ENCODE measurements at regions not wholly inside any gene's neighbourhood (a gene's known extent, or its start where the extent isn't known, plus 50 kb on each side); places are given as distances from the start of the nearest gene placed in this dataset.

DNA sequence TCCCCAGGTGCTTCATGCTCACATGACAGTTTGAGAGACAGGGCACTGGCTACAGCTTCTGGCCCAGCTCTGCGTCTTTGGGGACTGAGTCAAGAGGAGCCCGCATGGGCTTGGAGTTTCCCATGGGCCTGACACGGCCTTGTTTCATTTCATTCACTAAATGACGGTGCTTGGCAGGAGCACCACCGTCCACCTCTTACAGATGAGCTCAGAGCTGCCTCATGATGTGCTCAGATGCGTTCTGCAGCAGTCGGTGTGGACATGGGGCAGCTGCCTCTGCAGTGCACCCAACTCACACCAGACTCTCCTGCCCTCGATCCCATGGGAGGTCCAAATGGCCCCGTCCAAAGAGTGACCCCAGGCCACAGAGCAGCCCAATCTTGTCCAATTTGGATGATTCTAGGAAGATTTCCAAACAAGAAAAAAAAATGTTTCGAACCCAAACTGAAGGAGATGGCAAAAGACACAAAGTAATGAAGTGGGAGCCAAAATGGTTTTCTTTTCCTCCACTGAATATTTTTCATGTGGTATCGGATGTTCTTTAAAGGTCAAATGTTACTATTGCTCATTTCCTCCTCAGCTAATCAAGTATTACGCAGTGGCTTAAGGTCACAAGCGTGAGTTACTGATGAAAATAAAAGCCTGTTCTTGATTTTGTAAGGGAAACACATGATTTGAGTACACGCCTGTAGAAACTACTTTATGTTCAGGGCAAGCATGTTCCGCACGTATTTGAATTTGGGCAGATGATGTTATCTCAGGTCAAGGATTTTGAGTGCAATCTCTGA is 524.2 kb downstream of the CDH26 start:
- no peak for DNase-seq
- in situ Hi-C loops (cut with HindIII; ENCODE audit: low pct_ligation_motif_present, low sequenced_read_pairs) = no loop called here
- Histone ChIP-seq H3K27ac (no peak overlapping the region), H3K36me3 (replicated peaks) (no peaks in the 10 kb centered on the region), H3K4me3 (ENCODE audit: low read depth, low read length) (no peak overlapping the region), H3K27me3 (replicated peaks) (no peaks in the 10 kb centered on the region)
- TF ChIP-seq, protein P1, sequence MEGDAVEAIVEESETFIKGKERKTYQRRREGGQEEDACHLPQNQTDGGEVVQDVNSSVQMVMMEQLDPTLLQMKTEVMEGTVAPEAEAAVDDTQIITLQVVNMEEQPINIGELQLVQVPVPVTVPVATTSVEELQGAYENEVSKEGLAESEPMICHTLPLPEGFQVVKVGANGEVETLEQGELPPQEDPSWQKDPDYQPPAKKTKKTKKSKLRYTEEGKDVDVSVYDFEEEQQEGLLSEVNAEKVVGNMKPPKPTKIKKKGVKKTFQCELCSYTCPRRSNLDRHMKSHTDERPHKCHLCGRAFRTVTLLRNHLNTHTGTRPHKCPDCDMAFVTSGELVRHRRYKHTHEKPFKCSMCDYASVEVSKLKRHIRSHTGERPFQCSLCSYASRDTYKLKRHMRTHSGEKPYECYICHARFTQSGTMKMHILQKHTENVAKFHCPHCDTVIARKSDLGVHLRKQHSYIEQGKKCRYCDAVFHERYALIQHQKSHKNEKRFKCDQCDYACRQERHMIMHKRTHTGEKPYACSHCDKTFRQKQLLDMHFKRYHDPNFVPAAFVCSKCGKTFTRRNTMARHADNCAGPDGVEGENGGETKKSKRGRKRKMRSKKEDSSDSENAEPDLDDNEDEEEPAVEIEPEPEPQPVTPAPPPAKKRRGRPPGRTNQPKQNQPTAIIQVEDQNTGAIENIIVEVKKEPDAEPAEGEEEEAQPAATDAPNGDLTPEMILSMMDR (IDR thresholded peaks at IDR 0.05; ENCODE audit: low read depth, low read length, missing control alignments) = no peak

DNA sequence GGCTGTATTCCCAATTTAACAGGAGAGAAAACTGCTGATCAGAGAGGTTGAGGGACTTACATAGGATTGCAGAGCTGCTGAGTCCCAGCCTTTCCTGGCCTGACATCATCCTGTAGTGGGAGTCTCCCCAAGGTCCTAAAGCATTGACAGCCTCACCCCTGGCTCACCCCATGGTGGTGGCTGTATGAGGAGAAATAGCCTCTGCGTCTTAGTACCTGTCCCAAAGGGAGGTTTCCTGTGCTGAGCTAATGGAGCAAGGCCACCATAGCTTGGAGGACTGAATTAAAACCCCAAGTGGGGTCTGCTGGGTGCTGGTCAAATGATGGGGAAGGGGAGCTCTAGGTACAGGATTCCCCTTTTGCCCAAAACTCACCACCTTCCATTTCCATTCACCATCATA is 525.1 kb downstream of the CDH26 start:
- Histone ChIP-seq H3K4me3 (ENCODE audit: low read depth, low read length) (no peak overlapping the region), H3K36me3 (replicated peaks) (no peaks in the 10 kb centered on the region), H3K27me3 (replicated peaks) (no peaks in the 10 kb centered on the region), H3K27ac (no peak overlapping the region)
- no peak for DNase-seq
- in situ Hi-C loops (cut with HindIII; ENCODE audit: low pct_ligation_motif_present, low sequenced_read_pairs) = no loop called here
- TF ChIP-seq, protein P1 (IDR thresholded peaks at IDR 0.05; ENCODE audit: low read depth, low read length, missing control alignments) = no peak

DNA sequence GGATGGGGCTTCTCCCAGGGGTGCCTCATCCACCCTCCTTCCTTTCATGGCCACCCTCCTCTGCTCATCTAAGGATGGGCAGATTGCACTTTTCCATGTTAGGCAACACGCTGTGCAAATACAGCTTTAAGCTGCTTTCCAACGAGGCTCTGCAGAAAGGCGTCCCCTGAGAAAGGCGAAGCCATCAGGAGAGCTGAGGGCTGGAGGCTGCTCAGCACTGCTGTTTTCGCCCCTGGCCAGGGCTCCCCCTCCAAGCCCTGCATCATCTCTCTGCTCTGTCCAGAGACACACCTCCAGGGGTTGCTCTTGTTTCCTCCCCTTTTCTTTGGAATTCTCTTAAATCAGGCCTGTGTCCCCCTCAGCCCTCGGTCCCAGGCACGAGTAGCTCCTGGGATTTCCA is 526.1 kb downstream of the CDH26 start:
- Histone ChIP-seq H3K36me3 (replicated peaks) (no peaks in the 10 kb centered on the region), H3K27me3 (replicated peaks) (no peaks in the 10 kb centered on the region), H3K27ac (no peak overlapping the region), H3K4me3 (ENCODE audit: low read depth, low read length) (no peak overlapping the region)
- no peak for DNase-seq
- TF ChIP-seq, protein P1 (IDR thresholded peaks at IDR 0.05; ENCODE audit: low read depth, low read length, missing control alignments) = no peak
- in situ Hi-C loops (cut with HindIII; ENCODE audit: low pct_ligation_motif_present, low sequenced_read_pairs) = no loop called here

DNA sequence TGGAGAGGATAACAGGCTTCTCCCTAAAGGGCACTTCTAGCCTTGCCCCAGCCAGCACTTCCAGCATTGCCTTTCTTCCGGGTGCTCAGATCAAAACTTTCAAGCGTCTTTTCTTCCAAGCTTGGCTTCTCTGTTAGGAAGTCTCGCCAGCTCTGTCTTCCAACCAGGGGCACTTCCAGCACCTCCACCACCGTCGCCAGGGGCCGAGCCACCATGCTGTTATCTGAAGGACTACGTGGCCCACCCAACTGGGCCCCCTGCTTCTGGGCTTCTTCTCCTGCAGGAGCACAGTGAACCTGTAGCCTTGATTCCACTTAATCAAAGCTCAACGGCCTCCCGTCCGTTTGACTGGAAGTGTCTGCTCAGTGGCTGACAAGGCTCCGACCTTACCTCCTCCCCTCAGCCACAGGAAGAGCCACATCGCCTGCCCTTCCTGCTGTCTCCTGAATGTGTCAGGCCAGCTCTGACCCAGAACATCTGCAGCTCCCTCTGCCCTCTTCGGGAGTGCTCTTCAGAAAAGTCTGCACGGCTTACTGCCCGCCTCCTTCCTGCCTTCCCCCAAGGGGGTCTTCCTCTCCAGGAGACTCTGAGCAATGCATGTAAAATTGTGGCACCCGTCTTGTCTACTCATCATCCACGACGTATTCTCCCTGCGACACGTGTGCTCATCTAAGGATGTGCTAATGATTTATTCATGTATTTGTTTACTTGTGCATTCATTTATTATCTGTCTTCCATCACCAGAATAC is 527.0 kb downstream of the CDH26 start:
- TF ChIP-seq, protein P1 (IDR thresholded peaks at IDR 0.05; ENCODE audit: low read depth, low read length, missing control alignments) = no peak
- no peaks in the 10 kb centered on the region for H3K27me3 ChIP-seq (replicated peaks)
- DNase-seq = no peak
- H3K36me3 ChIP-seq (replicated peaks) = no peaks in the 10 kb centered on the region
- no peak overlapping the region for H3K4me3 ChIP-seq (ENCODE audit: low read depth, low read length)
- no peak overlapping the region for H3K27ac ChIP-seq
- in situ Hi-C loops (cut with HindIII; ENCODE audit: low pct_ligation_motif_present, low sequenced_read_pairs) = no loop called here

DNA sequence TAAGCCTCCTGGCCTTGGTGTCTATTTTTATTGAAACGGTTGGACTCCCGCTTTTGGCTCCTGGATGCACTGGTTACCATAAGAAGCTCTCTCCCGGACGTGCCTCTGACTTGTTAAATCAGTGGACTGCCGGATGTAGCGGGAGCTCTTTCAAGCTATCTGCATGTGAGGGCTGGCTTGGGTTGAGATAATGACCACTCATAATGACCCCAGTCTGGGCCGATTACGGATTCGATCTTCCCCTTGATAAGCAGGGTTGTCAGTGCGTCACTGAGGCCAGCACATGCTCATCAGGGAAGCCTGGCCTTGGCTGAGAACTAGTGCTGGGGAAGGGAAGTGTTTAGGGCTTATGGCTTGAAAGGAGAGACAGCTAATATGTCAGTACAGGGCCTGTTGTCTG is 528.1 kb downstream of the CDH26 start:
- H3K27ac ChIP-seq = no peak overlapping the region
- no peak for DNase-seq
- no peak overlapping the region for H3K4me3 ChIP-seq (ENCODE audit: low read depth, low read length)
- in situ Hi-C loops (cut with HindIII; ENCODE audit: low pct_ligation_motif_present, low sequenced_read_pairs) = no loop called here
- no peaks in the 10 kb centered on the region for H3K36me3 ChIP-seq (replicated peaks)
- no peaks in the 10 kb centered on the region for H3K27me3 ChIP-seq (replicated peaks)
- TF ChIP-seq, protein P1 (IDR thresholded peaks at IDR 0.05; ENCODE audit: low read depth, low read length, missing control alignments) = no peak
